GM10266 (cell line): ENCODE measurements at regions not wholly inside any gene's neighbourhood (a gene's known extent, or its start where the extent isn't known, plus 50 kb on each side); places are given as distances from the start of the nearest gene placed in this dataset.

ENCODE experiments used
- DNase-seq: peaks from one replicate; pipeline ENCODE4 v3.0.0; 2012; ENCODE audit errors: extremely low spot score
- TF ChIP-seq, protein P1 (sequence below): IDR thresholded peaks from 2 replicates; pipeline ENCODE4 v1.5.1; 2012; ENCODE audit warnings: mild to moderate bottlenecking, low read depth; ENCODE audit not compliant: control insufficient read depth, insufficient read depth; ENCODE audit errors: missing control alignments

DNA sequence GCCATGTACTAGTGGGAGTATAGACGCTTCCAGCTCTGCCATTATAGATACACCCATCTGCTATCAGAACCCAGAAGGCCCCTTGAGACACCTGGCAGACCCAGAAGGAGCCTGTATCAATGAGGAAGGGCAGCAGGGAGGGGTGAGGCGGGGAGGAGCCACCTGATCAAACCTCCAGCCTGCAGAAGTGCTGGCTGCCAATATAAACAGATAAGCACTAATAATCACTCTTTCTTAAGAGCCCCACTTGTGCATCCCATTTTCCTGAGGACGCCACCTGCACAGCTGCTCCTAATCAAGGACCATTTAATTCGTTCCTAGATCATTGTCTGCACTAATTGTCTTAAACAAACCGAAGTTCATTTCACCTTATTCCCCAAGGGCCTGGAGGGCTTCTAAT lies 75.0 kb upstream of the NEK6 start:
- TF ChIP-seq, protein P1, sequence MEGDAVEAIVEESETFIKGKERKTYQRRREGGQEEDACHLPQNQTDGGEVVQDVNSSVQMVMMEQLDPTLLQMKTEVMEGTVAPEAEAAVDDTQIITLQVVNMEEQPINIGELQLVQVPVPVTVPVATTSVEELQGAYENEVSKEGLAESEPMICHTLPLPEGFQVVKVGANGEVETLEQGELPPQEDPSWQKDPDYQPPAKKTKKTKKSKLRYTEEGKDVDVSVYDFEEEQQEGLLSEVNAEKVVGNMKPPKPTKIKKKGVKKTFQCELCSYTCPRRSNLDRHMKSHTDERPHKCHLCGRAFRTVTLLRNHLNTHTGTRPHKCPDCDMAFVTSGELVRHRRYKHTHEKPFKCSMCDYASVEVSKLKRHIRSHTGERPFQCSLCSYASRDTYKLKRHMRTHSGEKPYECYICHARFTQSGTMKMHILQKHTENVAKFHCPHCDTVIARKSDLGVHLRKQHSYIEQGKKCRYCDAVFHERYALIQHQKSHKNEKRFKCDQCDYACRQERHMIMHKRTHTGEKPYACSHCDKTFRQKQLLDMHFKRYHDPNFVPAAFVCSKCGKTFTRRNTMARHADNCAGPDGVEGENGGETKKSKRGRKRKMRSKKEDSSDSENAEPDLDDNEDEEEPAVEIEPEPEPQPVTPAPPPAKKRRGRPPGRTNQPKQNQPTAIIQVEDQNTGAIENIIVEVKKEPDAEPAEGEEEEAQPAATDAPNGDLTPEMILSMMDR: no peak

DNA sequence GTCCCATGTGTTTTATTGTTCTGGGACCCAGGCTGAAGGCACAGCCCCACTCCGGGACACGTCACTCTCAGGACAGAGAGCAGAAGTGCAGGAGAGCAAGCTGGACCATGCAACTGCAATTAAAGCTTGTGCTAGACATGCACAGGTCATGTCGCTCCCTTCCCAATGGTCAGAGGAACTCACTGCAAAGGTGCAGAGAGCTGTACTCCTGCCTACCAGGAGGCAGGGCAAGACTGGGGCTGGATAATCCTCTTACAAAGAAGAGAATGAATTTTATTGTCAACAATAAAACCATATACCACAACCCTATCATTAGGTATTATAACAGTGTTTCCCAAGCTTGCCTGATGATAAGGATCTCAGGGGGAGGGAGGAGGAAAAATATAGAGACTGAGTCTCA lies 74.0 kb upstream of the NEK6 start:
- DNase-seq: no peak
- TF ChIP-seq, protein P1: no peak

More for the DNA sequence above, 75.0 kb upstream of the NEK6 start:
- no peak for DNase-seq

DNA sequence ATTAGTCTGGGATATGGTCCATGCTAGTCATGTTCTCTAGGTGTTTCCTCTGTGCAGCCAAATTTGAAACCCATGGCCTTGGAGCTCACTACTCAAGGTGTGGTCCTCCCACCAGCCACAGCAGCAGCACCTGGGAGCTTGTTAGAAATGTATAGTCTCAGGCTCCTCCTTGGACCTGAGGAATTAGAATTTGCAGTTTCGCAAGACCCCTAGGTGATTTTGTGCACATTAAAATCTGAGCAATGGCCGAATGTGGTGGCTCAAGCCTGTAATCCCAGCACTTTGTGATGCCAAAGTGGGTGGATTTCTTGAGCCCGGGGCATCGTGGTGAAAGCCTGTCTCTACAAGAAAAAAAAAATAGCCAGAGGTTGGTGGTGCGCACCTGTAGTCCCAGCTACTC lies 72.3 kb upstream of the NEK6 start:
- DNase-seq: no peak
- TF ChIP-seq, protein P1: no peak

DNA sequence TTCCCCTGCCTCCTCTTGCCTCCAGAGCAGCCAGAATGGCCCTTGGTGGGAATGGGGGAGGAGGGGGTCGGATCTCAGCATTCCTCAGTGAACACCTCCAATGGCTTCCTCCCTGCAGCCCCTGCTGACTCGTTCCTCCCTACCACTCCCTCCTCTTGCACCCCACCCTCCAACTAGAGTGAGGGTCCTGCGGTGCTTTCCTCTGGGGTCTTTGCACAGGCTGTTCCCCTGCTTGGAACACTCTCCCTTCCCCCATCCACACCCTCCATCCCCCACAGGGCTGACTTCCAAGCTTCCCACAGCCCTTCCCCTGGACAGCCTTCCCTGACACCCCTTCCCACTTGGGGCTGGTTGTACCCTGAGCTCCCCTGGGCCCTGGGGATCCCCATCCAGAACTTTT lies 70.4 kb upstream of the NEK6 start:
- TF ChIP-seq, protein P1: no peak
- DNase-seq: no peak

DNA sequence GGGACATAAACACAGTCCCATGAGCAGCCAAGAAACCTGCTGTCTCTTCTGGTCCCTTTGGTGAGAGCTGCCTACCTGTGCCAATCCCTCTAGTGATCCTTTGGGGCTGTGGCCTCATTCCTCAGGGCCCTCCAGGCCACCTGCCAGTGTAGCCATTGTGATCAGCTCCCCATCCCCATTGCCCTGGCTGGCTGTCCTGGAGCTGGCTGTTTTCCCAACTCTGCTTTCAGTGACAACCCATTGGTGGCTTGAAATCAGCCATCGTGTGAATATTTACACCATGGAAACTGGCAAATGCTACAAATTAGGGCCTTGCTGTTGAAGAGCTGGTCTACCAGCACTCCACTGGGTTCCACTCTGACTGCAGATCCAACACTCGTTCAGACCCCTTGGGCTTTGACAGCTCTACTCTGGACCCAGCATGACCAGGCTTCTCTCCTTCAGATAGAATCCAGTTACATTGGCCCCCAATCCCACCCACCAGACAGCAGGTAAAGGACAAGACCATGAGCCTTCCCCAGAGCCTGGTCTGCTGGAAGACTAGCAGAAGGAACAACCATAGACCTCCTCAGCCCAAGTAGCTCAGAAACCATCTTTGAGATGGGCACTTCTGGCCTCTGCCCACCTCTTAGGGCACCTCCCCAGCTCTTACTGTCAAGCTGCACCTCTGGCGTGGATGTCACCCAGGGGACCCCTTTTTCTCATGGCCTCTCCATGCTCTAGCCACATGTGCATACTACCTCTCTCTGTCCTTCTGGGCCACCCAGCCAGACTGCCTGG lies 69.2 kb upstream of the NEK6 start:
- no peak for DNase-seq
- TF ChIP-seq, protein P1: no peak

DNA sequence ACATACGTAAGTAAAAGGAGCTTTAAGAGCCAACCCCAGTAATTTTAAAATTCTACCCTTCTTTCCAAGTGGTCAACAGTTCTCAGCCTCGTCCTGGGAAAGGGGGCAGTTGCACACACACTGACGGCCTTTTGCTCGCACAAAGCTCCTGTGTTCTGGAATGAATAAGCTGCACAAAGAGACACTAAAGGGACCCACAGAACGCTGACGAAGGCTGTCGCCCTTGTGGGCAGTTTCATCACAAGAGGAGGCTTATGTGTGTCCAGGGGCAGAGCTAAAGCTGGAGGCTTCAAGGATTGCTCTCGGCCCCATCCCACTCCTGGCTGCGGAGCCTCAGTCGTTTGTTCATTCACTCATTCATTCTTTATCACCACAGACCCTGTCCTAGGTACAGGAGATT lies 67.0 kb upstream of the NEK6 start:
- DNase-seq: no peak

More for the DNA sequence above, 67.0 kb upstream of the NEK6 start:
- TF ChIP-seq, protein P1: no peak
